ENCODE measurements at regions not wholly inside any gene's neighbourhood (a gene's known extent, or its start where the extent isn't known, plus 50 kb on each side); places are given as distances from the start of the nearest gene placed in this dataset.

GRCh38 chr9:90393365-90394152 lies 249.1 kb downstream of the DIRAS2 start:
- DNase-seq = no peak
- Histone ChIP-seq H3K9me3 (no peaks in the 10 kb centered on the region), H3K36me3 (no peaks in the 10 kb centered on the region), H3K4me1 (no peaks in the 10 kb centered on the region), H3K27me3 (no peaks in the 10 kb centered on the region), H3K4me3 (no peak overlapping the region), H3K27ac (no peak overlapping the region)
- TF ChIP-seq POLR2A (IDR thresholded peaks at IDR 0.05) (no peak), CTCF (IDR thresholded peaks at IDR 0.05) (no peak)
- intact Hi-C loops (cut with DNase I; ENCODE audit: low total_unique reads) = no loop called here

- Histone ChIP-seq H3K4me3 (no peak overlapping the region), H3K9me3 (no peaks in the 10 kb centered on the region), H3K4me1 (no peaks in the 10 kb centered on the region), H3K27me3 (no peaks in the 10 kb centered on the region), H3K36me3 (no peaks in the 10 kb centered on the region), H3K27ac (no peak overlapping the region)
- DNase-seq = no peak
- TF ChIP-seq POLR2A (IDR thresholded peaks at IDR 0.05) (no peak), CTCF (IDR thresholded peaks at IDR 0.05) (no peak)
- intact Hi-C loops (cut with DNase I; ENCODE audit: low total_unique reads) = no loop called here
These were observed 247.8 kb downstream of the DIRAS2 start for GRCh38 chr9:90394871-90395270.

GRCh38 chr9:90400091-90400490 lies 242.5 kb downstream of the DIRAS2 start:
- H3K27me3 ChIP-seq = no peaks in the 10 kb centered on the region
- H3K4me3 ChIP-seq = no peak overlapping the region
- no peak overlapping the region for H3K27ac ChIP-seq
- no peaks in the 10 kb centered on the region for H3K9me3 ChIP-seq
- DNase-seq = no peak
- intact Hi-C loops (cut with DNase I; ENCODE audit: low total_unique reads) = no loop called here
- no peaks in the 10 kb centered on the region for H3K36me3 ChIP-seq
- TF ChIP-seq POLR2A (IDR thresholded peaks at IDR 0.05) (no peak), CTCF (IDR thresholded peaks at IDR 0.05) (no peak)
- H3K4me1 ChIP-seq = no peaks in the 10 kb centered on the region

- intact Hi-C loops (cut with DNase I; ENCODE audit: low total_unique reads) = no loop called here
- TF ChIP-seq POLR2A (IDR thresholded peaks at IDR 0.05) = no peak
- TF ChIP-seq CTCF (IDR thresholded peaks at IDR 0.05) = no peak
- Histone ChIP-seq H3K27ac (no peak overlapping the region), H3K4me1 (no peaks in the 10 kb centered on the region), H3K36me3 (no peaks in the 10 kb centered on the region), H3K4me3 (no peak overlapping the region), H3K9me3 (peaks cover 0 to 8% of the 10 kb centered on the region in 2 donors), H3K27me3 (no peaks in the 10 kb centered on the region)
- no peak for DNase-seq
These were observed 234.0 kb downstream of the DIRAS2 start for GRCh38 chr9:90408659-90409058.

- no peaks in the 10 kb centered on the region for H3K27me3 ChIP-seq
- H3K9me3 ChIP-seq = no peaks in the 10 kb centered on the region
- TF ChIP-seq CTCF (IDR thresholded peaks at IDR 0.05) (no peak), POLR2A (IDR thresholded peaks at IDR 0.05) (no peak)
- intact Hi-C loops (cut with DNase I; ENCODE audit: low total_unique reads) = no loop called here
- DNase-seq = no peak
- no peak overlapping the region for H3K27ac ChIP-seq
- no peaks in the 10 kb centered on the region for H3K4me1 ChIP-seq
- no peaks in the 10 kb centered on the region for H3K36me3 ChIP-seq
- H3K4me3 ChIP-seq = no peak overlapping the region
These were observed 223.3 kb downstream of the DIRAS2 start for GRCh38 chr9:90419221-90419851.
